Endothelial cell of umbilical vein (primary cell): ENCODE measurements at regions not wholly inside any gene's neighbourhood (a gene's known extent, or its start where the extent isn't known, plus 50 kb on each side); places are given as distances from the start of the nearest gene placed in this dataset.

Source experiments
- CTCF ChIP-seq, 2 donors: IDR thresholded peaks; 1 replicate in 1 of 2; 2 replicates in 1 of 2; pipeline ENCODE4 v1.5.1; 2011; ENCODE audit warnings: low read length in 2 of 2, mild to moderate bottlenecking in 2 of 2, moderate library complexity in 2 of 2, control low read depth in 1 of 2, inconsistent platforms in 1 of 2, low read depth in 1 of 2; ENCODE audit not compliant: insufficient read depth in 1 of 2; ENCODE audit errors: extremely low read depth in 1 of 2
- JUN ChIP-seq: IDR thresholded peaks from 2 replicates; pipeline ENCODE4 v1.6.1; 2011; ENCODE audit warnings: borderline replicate concordance, low read depth; ENCODE audit not compliant: insufficient read length, insufficient read depth
- POLR2A ChIP-seq: IDR thresholded peaks from 2 replicates; pipeline ENCODE4 v1.6.1; 2012; ENCODE audit warnings: low read depth, mild to moderate bottlenecking, control low read depth, low read length
- POLR2AphosphoS5 ChIP-seq: IDR thresholded peaks from 2 replicates; pipeline ENCODE4 v1.6.1; 2012; ENCODE audit warnings: low read depth, mild to moderate bottlenecking, control low read depth, low read length, moderate library complexity; ENCODE audit not compliant: insufficient read depth

GRCh38 chr16:48102083-48103008, 53.4 kb downstream of the ABCC12 start:
- TF ChIP-seq CTCF (IDR thresholded peaks at IDR 0.05; ENCODE audit: extremely low read depth in 1 of 2, insufficient read depth in 1 of 2, low read depth in 1 of 2, low read length in 2 of 2) (no peak), POLR2A (no peak), POLR2AphosphoS5 (no peak), JUN (no peak)
